Gastrocnemius medialis (tissue), 4 donors: ENCODE measurements at regions not wholly inside any gene's neighbourhood (a gene's known extent, or its start where the extent isn't known, plus 50 kb on each side); places are given as distances from the start of the nearest gene placed in this dataset.

Source experiments
- CTCF ChIP-seq, 5 experiments: fragments of 450-650 bp in 3 of 5; fragments of 200-600 bp in 2 of 5; sonication (generic) in 2 of 5; IDR thresholded peaks in 4 of 5; conservative IDR thresholded peaks in 1 of 5; 1 replicate in 4 of 5; 2 replicates in 1 of 5; pipeline ENCODE4 v1.5.1; 2016 to 2019; ENCODE audit warnings: antibody characterized with exemption in 5 of 5, mild to moderate bottlenecking in 3 of 5, moderate library complexity in 3 of 5
- POLR2A ChIP-seq, 2 donors: fragments of 450-650 bp; IDR thresholded peaks; one replicate each; pipeline ENCODE4 v1.6.1; 2017; ENCODE audit warnings: antibody characterized with exemption in 2 of 2, mild to moderate bottlenecking in 2 of 2, moderate library complexity in 2 of 2

GRCh38 chr6:24076011-24076410 is 50.0 kb upstream of the NRSN1 start:
- TF ChIP-seq CTCF (IDR thresholded peaks at IDR 0.05 in 4 of 5, conservative IDR thresholded peaks at IDR 0.05 in 1 of 5) (no peak), POLR2A (IDR thresholded peaks at IDR 0.05) (no peak)
